T-cell (primary cell): ENCODE measurements at regions not wholly inside any gene's neighbourhood (a gene's known extent, or its start where the extent isn't known, plus 50 kb on each side); places are given as distances from the start of the nearest gene placed in this dataset.

Experiments used
- ATAC-seq, 4 experiments: fragments of 200-7000 bp in 3 of 4; fragments of 150-1000 bp in 1 of 4; cut with Tn5 transposase; replicated peaks in 1 of 4; 1 replicate in 3 of 4; 2 replicates in 1 of 4; pipeline ENCODE4 v1.10.0; 2021; ENCODE audit warnings: moderate library complexity in 3 of 4, mild to moderate bottlenecking in 2 of 4, moderate number of reproducible peaks in 1 of 4
- CTCF ChIA-PET, 2 donors: fragments of 300-600 bp; sonication (Branson Sonifier 250); formaldehyde crosslinking; loops; one replicate each; lab custom pipeline; 2022; ENCODE audit warnings: antibody characterized with exemption in 2 of 2; lab: Charles Lee
- POLR2A ChIA-PET, 2 donors: fragments of 300-600 bp; sonication (Branson Sonifier 250); formaldehyde crosslinking; loops; one replicate each; lab custom pipeline; 2022; ENCODE audit warnings: antibody characterized with exemption in 2 of 2; lab: Charles Lee
- DNase-seq, 35 experiments: peaks; one replicate each; pipeline versions ENCODE4 v3.0.0 to v3.0.0-alpha.2; 2013 to 2023
- H3K27ac ChIP-seq: one replicate; pipeline ENCODE4 v1.5.1; 2013; ENCODE audit warnings: low read length
- H3K27me3 ChIP-seq, 2 experiments: replicated peaks in 1 of 2; 1 replicate in 1 of 2; 2 replicates in 1 of 2; pipeline versions ENCODE4 v1.6.1 to v1.7.0; 2013; ENCODE audit warnings: low read length in 1 of 2, mixed read lengths in 1 of 2; ENCODE audit not compliant: control insufficient read depth in 2 of 2, insufficient read depth in 2 of 2; ENCODE audit errors: extremely low read depth in 1 of 2
- H3K36me3 ChIP-seq, 2 donors: 1 replicate in 1 of 2; 2 replicates in 1 of 2; pipeline versions ENCODE4 v1.6.1 to v1.7.0; 2013; ENCODE audit warnings: low read length in 1 of 2; ENCODE audit not compliant: control insufficient read depth in 2 of 2, insufficient read depth in 1 of 2; ENCODE audit errors: extremely low read depth in 1 of 2
- H3K4me1 ChIP-seq, 2 experiments: 1 replicate in 1 of 2; 2 replicates in 1 of 2; pipeline versions ENCODE4 v1.6.1 to v1.7.0; 2013; ENCODE audit warnings: low read length in 2 of 2, mixed read lengths in 1 of 2; ENCODE audit not compliant: insufficient read depth in 2 of 2, control insufficient read depth in 1 of 2; ENCODE audit errors: extremely low read depth in 1 of 2
- H3K4me3 ChIP-seq, 2 donors: 1 replicate in 1 of 2; 2 replicates in 1 of 2; pipeline versions ENCODE4 v1.5.1 to v1.7.0; 2013; ENCODE audit warnings: mild to moderate bottlenecking in 2 of 2, low read length in 1 of 2, moderate library complexity in 1 of 2; ENCODE audit not compliant: control insufficient read depth in 1 of 2; ENCODE audit errors: extremely low read depth in 1 of 2
- H3K9me3 ChIP-seq: 2 replicates; pipeline ENCODE4 v1.7.0; 2013
- H3K27ac Mint-ChIP-seq, 2 donors: one replicate each; pipeline ENCODE4 v1.8.0; 2020 to 2021; ENCODE audit warnings: mild to moderate bottlenecking in 2 of 2, mixed read lengths in 2 of 2
- H3K27me3 Mint-ChIP-seq, 2 donors: one replicate each; pipeline ENCODE4 v1.8.0; 2021 to 2022; ENCODE audit warnings: mixed read lengths in 2 of 2
- H3K36me3 Mint-ChIP-seq: one replicate; pipeline ENCODE4 v1.8.0; 2021; ENCODE audit warnings: mixed read lengths
- H3K4me1 Mint-ChIP-seq, 3 donors: one replicate each; pipeline ENCODE4 v1.8.0; 2020 to 2022; ENCODE audit warnings: mixed read lengths in 3 of 3, mild to moderate bottlenecking in 1 of 3
- H3K4me3 Mint-ChIP-seq, 3 donors: one replicate each; pipeline ENCODE4 v1.8.0; 2020 to 2022; ENCODE audit warnings: mild to moderate bottlenecking in 3 of 3, mixed read lengths in 3 of 3, moderate library complexity in 3 of 3
- H3K9me3 Mint-ChIP-seq, 3 donors: one replicate each; pipeline ENCODE4 v1.8.0; 2020 to 2022; ENCODE audit warnings: mixed read lengths in 3 of 3
- WGBS: methylation state at CpG from one replicate; pipeline ENCODE4 v1.1.5; 2013; ENCODE audit warnings: missing lambda C conversion rate; ENCODE audit not compliant: insufficient coverage; 5-methylcytosine and 5-hydroxymethylcytosine counted together

DNA sequence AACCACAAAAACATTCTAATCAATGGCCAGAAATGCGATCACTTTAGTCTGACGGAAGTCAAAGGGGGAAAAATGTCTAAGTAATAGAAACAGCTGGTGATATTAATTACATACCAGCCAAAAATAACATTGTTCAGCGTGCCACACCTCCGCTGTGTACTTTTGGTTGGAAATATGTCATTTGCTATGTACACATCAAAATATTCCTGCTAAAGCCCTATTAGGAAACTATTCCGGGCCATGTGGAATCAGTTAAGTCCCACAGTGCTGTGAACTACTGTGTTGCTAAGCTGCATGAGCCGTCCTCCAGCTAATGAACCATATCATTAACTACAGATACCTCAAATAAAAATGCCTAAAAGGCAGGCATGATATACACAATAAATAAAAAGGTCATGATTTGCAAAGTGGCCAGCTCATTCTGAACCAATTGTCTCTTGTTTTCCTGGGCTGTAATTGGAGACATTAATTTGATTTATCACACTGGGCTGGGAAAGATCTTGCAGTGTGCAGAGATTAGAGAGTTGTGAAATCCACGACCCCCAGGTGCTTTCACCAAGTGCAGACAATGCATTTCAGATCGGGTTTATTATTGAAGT is 200.5 kb upstream of the LRTM1 start:
- WGBS, result no CpG with 5 or more reads among the region's 8 CpGs
- no peak overlapping the region for H3K4me3 ChIP-seq
- Mint-ChIP-seq H3K4me3 (no peak overlapping the region), H3K27me3 (peaks cover 0 to 5% of the 10 kb centered on the region in 2 donors), H3K27ac (no peak overlapping the region), H3K9me3 (peaks cover 0 to 8% (median 3%) of the 10 kb centered on the region in 3 donors), H3K36me3 (no peaks in the 10 kb centered on the region), H3K4me1 (no peaks in the 10 kb centered on the region)
- DNase-seq (no peak), ATAC-seq (no peak)
- no peaks in the 10 kb centered on the region for H3K36me3 ChIP-seq
- CTCF ChIA-PET, result no interaction called here
- POLR2A ChIA-PET, result no interaction called here
- H3K9me3 ChIP-seq, result no peaks in the 10 kb centered on the region
- no peaks in the 10 kb centered on the region for H3K27me3 ChIP-seq
- no peaks in the 10 kb centered on the region for H3K4me1 ChIP-seq
- no peak overlapping the region for H3K27ac ChIP-seq

DNA sequence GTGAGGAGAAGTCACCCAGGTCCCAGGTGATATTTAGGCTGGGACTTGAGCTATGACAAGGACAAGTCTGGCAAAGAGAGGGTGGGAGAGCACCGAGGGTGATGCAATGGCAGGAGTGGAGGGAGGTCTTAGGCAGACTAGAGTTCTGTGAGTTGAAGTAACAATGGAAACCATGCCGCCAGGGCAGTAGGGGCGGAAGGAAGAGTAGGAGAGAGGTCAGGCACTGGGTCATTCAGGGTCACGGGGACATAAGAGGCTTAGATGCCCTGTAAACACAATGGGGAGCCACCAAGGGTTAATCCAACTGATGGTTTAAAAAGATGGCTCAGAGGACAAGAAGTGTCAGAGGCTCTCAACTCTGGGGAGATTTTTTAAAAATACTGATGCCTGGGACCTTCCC is 199.7 kb upstream of the LRTM1 start:
- H3K36me3 Mint-ChIP-seq, result no peaks in the 10 kb centered on the region
- H3K36me3 ChIP-seq, result no peaks in the 10 kb centered on the region
- DNase-seq, result no peak
- H3K27me3 ChIP-seq, result no peaks in the 10 kb centered on the region
- ATAC-seq, result no peak
- 38% methylated on average over 4 of the region's 4 CpGs for WGBS
- CTCF ChIA-PET, result interaction anchor here in 1 of 2 donors (0.7 kb wide), 1 partner anchor 1102 kb away, joined by 5 read pairs; no protein-coding TSS in a partner anchor
- no peaks in the 10 kb centered on the region for H3K4me1 Mint-ChIP-seq
- peaks cover 0 to 12% (median 3%) of the 10 kb centered on the region in 3 donors for H3K9me3 Mint-ChIP-seq
- H3K4me3 ChIP-seq, result no peak overlapping the region
- no peaks in the 10 kb centered on the region for H3K4me1 ChIP-seq
- H3K27ac ChIP-seq, result no peak overlapping the region
- POLR2A ChIA-PET, result no interaction called here
- no peak overlapping the region for H3K27ac Mint-ChIP-seq
- H3K9me3 ChIP-seq, result no peaks in the 10 kb centered on the region
- H3K4me3 Mint-ChIP-seq, result no peak overlapping the region
- peaks cover 0 to 5% of the 10 kb centered on the region in 2 donors for H3K27me3 Mint-ChIP-seq

DNA sequence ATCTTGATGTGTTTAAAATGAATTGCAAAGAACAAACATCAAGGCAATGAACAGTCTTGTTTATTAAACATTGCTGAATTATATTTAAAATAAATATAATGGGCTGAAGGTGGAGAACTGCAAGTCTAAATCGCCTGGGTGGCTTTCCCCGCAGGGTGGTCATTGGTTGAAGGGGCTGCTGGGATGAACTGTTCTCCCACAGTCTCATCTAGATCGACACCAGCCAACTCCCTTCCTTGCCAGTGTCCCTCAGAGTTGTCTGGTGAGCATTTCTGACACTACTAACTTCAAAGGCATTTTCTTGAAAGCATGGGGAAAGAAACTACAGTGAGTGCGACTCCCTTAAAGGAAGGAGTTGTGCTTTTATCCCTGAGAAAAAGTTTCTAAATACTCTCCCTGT is 196.5 kb upstream of the LRTM1 start:
- Mint-ChIP-seq H3K27me3 (peaks cover 0 to 7% of the 10 kb centered on the region in 2 donors), H3K27ac (no peak overlapping the region), H3K4me3 (no peak overlapping the region), H3K36me3 (no peaks in the 10 kb centered on the region), H3K4me1 (no peaks in the 10 kb centered on the region), H3K9me3 (peaks cover 0 to 16% (median 4%) of the 10 kb centered on the region in 3 donors)
- Histone ChIP-seq H3K9me3 (no peaks in the 10 kb centered on the region), H3K27ac (no peak overlapping the region), H3K4me3 (no peak overlapping the region), H3K36me3 (no peaks in the 10 kb centered on the region), H3K27me3 (no peaks in the 10 kb centered on the region), H3K4me1 (no peaks in the 10 kb centered on the region)
- ChIA-PET POLR2A (no interaction called here), CTCF (no interaction called here)
- WGBS, result no CpG with 5 or more reads among the region's 4 CpGs
- DNase-seq (no peak), ATAC-seq (no peak)
